HL-60 (cell line): ENCODE measurements at regions not wholly inside any gene's neighbourhood (a gene's known extent, or its start where the extent isn't known, plus 50 kb on each side); places are given as distances from the start of the nearest gene placed in this dataset.

Source experiments
- DNase-seq, 2 experiments: peaks; one replicate each; pipeline ENCODE4 v3.0.0-alpha.2; 2010 to 2020; ENCODE audit warnings: low read depth in 1 of 2, low spot score in 1 of 2
- H3K27ac ChIP-seq: fragments of 250-450 bp; sonication (Bioruptor Pico); replicated peaks from 2 replicates; pipeline ENCODE4 v1.5.1; 2020; ENCODE audit warnings: mild to moderate bottlenecking, moderate library complexity
- H3K27me3 ChIP-seq: fragments of 250-450 bp; sonication (Bioruptor Pico); 2 replicates; pipeline ENCODE4 v1.5.1; 2021; ENCODE audit warnings: mild to moderate bottlenecking, moderate library complexity; ENCODE audit not compliant: insufficient read depth, poor library complexity, severe bottlenecking
- H3K4me3 ChIP-seq: replicated peaks from 2 replicates; pipeline ENCODE4 v1.5.1; 2011; ENCODE audit warnings: mild to moderate bottlenecking, control low read depth, low read length; ENCODE audit not compliant: insufficient read depth
- CTCF ChIP-seq: IDR thresholded peaks from one replicate; pipeline ENCODE4 v1.5.1; 2011; ENCODE audit warnings: low read length, control low read depth, inconsistent platforms; ENCODE audit not compliant: insufficient read depth
- GABPA ChIP-seq: IDR thresholded peaks from 2 replicates; pipeline ENCODE4 v1.6.1; 2012; ENCODE audit warnings: low read depth
- POLR2AphosphoS5 ChIP-seq: IDR thresholded peaks from 2 replicates; pipeline ENCODE4 v1.6.1; 2012; ENCODE audit warnings: low read depth
- SPI1 ChIP-seq: IDR thresholded peaks from 2 replicates; pipeline ENCODE4 v1.6.1; 2012; ENCODE audit warnings: low read depth, mild to moderate bottlenecking, borderline replicate concordance
- TF ChIP-seq, protein P1 (sequence below): IDR thresholded peaks from 2 replicates; pipeline ENCODE4 v1.6.1; 2012; ENCODE audit warnings: low read depth; ENCODE audit not compliant: insufficient replicate concordance

- DNase-seq, result no peak
- Histone ChIP-seq H3K27me3 (no peaks in the 10 kb centered on the region), H3K4me3 (no peak overlapping the region), H3K27ac (no peak overlapping the region)
- no peak for TF ChIP-seq SPI1
- TF ChIP-seq, protein P1, sequence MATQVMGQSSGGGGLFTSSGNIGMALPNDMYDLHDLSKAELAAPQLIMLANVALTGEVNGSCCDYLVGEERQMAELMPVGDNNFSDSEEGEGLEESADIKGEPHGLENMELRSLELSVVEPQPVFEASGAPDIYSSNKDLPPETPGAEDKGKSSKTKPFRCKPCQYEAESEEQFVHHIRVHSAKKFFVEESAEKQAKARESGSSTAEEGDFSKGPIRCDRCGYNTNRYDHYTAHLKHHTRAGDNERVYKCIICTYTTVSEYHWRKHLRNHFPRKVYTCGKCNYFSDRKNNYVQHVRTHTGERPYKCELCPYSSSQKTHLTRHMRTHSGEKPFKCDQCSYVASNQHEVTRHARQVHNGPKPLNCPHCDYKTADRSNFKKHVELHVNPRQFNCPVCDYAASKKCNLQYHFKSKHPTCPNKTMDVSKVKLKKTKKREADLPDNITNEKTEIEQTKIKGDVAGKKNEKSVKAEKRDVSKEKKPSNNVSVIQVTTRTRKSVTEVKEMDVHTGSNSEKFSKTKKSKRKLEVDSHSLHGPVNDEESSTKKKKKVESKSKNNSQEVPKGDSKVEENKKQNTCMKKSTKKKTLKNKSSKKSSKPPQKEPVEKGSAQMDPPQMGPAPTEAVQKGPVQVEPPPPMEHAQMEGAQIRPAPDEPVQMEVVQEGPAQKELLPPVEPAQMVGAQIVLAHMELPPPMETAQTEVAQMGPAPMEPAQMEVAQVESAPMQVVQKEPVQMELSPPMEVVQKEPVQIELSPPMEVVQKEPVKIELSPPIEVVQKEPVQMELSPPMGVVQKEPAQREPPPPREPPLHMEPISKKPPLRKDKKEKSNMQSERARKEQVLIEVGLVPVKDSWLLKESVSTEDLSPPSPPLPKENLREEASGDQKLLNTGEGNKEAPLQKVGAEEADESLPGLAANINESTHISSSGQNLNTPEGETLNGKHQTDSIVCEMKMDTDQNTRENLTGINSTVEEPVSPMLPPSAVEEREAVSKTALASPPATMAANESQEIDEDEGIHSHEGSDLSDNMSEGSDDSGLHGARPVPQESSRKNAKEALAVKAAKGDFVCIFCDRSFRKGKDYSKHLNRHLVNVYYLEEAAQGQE, result no peak
- no peak for TF ChIP-seq CTCF
- TF ChIP-seq POLR2AphosphoS5, result no peak
- no peak for TF ChIP-seq GABPA
Measured at GRCh38 chr3:5428607-5429516, 241.4 kb downstream of the EDEM1 start.

- no peak for TF ChIP-seq POLR2AphosphoS5
- no peak for TF ChIP-seq GABPA
- TF ChIP-seq, protein P1, result no peak
- TF ChIP-seq SPI1, result no peak
- TF ChIP-seq CTCF, result no peak
- no peak for DNase-seq
- Histone ChIP-seq H3K27me3 (no peaks in the 10 kb centered on the region), H3K4me3 (no peak overlapping the region), H3K27ac (no peak overlapping the region)
Measured at GRCh38 chr3:5429517-5429890, 242.0 kb downstream of the EDEM1 start.

GRCh38 chr3:5430701-5431100, 243.2 kb downstream of the EDEM1 start:
- no peak overlapping the region for H3K27ac ChIP-seq
- no peak for TF ChIP-seq SPI1
- TF ChIP-seq, protein P1, result no peak
- TF ChIP-seq CTCF, result no peak
- no peak for TF ChIP-seq GABPA
- no peak for TF ChIP-seq POLR2AphosphoS5

More at GRCh38 chr3:5430701-5431100, 243.2 kb downstream of the EDEM1 start:
- DNase-seq, result no peak
- H3K4me3 ChIP-seq, result no peak overlapping the region
- H3K27me3 ChIP-seq, result no peaks in the 10 kb centered on the region
